GM12872 (cell line): ENCODE measurements at regions not wholly inside any gene's neighbourhood (a gene's known extent, or its start where the extent isn't known, plus 50 kb on each side); places are given as distances from the start of the nearest gene placed in this dataset.

Experiments used
- TF ChIP-seq, protein P1 (sequence below): IDR thresholded peaks from 3 replicates; pipeline ENCODE4 v1.5.1; 2011; ENCODE audit warnings: low read depth, mild to moderate bottlenecking, low read length, moderate library complexity; ENCODE audit not compliant: insufficient read depth

DNA sequence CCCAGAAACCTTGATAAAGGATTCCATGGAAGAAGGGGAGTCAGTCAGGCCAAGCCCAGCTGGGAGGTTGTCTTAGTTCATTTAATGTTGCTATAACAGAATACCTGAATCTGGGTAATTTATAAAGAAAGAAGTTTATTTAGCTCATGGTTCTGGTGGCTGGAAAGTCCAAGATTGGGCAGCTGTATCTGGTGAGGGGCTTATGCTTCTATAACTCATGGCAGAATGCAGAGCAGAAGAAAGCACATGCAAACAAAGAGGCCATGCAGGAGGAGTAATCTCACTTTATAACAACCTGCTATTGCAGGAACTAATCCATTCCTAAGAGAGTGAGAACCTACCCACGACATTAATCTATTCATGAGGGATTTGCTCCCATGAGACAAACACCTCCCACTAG lies 54.2 kb upstream of the ANKRD1 start:
- TF ChIP-seq, protein P1, sequence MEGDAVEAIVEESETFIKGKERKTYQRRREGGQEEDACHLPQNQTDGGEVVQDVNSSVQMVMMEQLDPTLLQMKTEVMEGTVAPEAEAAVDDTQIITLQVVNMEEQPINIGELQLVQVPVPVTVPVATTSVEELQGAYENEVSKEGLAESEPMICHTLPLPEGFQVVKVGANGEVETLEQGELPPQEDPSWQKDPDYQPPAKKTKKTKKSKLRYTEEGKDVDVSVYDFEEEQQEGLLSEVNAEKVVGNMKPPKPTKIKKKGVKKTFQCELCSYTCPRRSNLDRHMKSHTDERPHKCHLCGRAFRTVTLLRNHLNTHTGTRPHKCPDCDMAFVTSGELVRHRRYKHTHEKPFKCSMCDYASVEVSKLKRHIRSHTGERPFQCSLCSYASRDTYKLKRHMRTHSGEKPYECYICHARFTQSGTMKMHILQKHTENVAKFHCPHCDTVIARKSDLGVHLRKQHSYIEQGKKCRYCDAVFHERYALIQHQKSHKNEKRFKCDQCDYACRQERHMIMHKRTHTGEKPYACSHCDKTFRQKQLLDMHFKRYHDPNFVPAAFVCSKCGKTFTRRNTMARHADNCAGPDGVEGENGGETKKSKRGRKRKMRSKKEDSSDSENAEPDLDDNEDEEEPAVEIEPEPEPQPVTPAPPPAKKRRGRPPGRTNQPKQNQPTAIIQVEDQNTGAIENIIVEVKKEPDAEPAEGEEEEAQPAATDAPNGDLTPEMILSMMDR: no peak

DNA sequence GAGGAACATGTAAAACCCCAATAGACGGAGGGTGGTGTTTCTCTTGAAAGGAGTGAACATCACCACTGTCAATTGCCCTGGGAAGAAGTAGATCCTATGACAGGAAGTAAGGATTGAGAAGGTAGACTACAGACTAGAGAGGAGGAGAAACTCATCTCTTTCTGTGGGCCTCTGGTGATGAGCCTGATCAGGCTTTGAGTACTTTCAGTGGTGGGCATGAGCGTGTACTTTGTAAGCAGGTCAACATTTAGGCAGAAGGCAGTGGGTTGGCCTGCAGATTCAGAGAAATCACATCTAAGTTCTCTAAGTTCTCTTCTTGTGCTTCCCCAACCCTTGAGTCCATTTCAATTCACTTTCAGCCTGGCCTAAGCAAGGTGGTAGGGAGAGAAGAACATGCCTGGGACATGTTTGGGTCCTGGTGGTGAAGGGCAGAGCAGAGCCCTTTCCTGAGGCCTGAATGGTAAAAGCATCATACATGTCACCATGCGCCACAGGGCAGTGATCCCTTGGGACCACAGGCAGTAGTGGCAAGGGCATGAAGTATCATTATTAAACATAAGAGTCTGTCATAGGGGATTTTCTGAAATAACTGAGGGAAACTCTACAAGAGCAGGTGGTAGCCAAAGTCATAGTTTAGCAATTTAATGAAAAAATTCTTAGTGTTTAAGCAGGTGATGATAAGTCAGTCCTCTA lies 56.4 kb upstream of the ANKRD1 start:
- TF ChIP-seq, protein P1: no peak

- TF ChIP-seq, protein P1: no peak
These were observed 57.1 kb upstream of the ANKRD1 start for GRCh38 chr10:90977855-90978486.

DNA sequence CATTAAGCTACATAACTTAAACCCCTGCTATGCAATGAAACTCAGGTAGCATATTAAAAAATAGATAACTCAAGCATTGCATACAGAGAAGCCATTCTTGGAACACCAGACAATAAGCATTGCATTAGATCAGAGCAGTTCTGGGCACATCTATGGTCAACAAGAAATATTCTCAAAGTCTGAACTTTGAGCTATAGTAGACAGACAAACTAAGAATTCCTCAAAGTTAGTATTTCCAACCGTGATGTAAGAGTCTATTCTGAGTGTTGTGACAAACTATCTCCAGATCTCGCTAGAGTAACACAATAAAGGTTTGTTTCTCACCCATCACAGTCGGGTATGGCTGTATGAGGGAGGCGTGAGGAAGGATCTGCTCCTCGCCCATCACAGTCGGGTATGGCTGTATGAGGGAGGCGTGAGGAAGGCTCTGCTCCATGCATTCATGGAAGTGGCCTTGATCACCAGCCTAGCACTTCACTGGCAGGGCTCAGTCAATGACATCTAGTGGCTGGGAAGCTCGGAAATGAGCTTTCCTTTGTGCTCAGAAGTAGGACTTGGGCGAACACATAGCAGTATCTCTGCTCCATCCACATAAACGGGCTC lies 61.6 kb upstream of the ANKRD1 start:
- TF ChIP-seq, protein P1: no peak

DNA sequence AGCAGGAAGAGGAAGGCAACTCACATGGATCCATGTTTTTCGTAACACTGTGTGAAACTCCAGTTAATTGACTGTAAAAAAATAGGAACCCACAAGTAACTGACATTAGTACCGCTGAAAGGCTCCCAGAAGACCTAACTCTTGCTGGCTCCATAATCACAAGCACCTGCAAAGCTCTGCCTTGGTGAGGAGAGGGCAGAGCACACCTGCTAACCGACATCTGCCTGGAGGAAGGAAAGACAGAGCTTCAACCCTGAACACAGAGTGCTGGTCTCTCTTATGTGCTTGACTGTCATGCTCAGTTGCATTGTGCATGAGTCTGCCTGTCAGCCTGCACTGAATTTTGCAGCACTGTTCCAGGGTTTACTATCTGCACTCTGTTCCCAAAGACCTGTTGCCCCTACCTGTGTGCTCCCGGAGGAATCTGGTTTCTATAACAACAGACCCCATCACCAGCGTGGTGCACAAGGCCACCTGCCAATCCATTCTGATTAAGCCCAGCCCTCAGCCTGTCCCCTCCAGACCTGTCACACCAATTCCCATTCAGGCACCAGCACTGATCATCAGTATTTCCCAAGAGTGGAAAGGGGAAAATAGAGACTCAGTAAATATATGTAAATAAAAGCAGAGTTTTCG lies 63.1 kb upstream of the ANKRD1 start:
- TF ChIP-seq, protein P1: no peak

GRCh38 chr10:90984898-90985297 lies 64.0 kb upstream of the ANKRD1 start:
- TF ChIP-seq, protein P1: no peak

DNA sequence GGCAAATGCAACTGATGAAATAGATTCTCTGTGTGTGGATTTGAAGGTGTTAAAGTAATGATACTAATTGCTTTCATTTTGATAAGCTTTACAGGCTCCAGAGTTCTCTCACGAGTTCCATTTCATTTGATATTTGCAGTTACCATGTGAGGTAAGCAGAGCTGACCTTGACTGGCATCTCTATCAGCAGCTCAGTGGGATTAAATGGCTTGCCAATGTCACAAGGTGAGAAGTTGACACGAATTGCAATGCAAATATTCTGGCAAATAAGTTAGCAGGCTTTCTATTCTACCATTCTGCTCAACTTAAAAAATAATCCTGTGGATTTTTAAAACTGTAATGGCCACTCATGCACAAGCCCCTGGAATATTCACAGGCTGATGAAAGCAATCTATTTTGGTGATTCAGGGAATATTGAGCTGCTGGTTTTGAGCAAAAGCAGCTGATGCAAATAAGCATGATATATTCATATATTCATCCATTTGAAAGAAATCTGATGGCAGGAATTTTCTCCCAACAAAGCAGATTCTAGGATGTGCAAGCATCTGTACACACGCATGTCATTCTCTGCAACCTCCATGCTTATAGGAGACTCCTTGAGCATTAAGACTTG lies 64.5 kb upstream of the ANKRD1 start:
- TF ChIP-seq, protein P1: no peak
